ENCODE measurements at regions not wholly inside any gene's neighbourhood (a gene's known extent, or its start where the extent isn't known, plus 50 kb on each side); places are given as distances from the start of the nearest gene placed in this dataset.

DNA sequence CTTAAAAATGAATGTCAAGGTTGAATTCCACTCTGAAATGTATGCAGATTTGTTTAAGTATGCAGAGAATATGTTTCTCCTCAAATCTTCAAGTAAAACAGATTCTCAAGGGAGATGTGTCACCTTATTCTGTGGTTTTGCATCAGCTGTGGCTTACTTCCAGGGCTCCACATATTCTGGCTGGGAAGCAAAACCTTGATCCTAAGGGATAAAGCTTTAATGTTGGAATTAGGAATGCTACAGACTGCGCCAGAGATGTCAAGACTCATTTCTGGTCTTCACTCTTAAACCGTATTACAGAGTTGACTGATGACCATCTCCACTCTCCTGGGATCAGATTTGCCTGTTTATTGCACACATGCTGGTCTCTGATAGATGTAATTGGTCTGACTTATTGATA lies 143.9 kb upstream of the DIPK2B start:
- TF ChIP-seq ZFX (CRISPR knock-in tag; IDR thresholded peaks at IDR 0.05; ENCODE audit: low read depth) (no peak), MAF1 (CRISPR knock-in tag; IDR thresholded peaks at IDR 0.05; ENCODE audit: borderline replicate concordance) (no peak), ZNF44 (CRISPR knock-in tag; IDR thresholded peaks at IDR 0.05) (no peak), ZNF747 (CRISPR knock-in tag; IDR thresholded peaks at IDR 0.05; ENCODE audit: borderline replicate concordance) (no peak), PHF21A (CRISPR knock-in tag; IDR thresholded peaks at IDR 0.05) (no peak), RFX3 (CRISPR knock-in tag; IDR thresholded peaks at IDR 0.05) (no peak), CHCHD3 (CRISPR knock-in tag; IDR thresholded peaks at IDR 0.05) (no peak), FOXK2 (IDR thresholded peaks at IDR 0.05) (no peak), SP2 (CRISPR knock-in tag; IDR thresholded peaks at IDR 0.05) (no peak), RBM39 (IDR thresholded peaks at IDR 0.05; ENCODE audit: low read depth, low read length, poor library complexity, severe bottlenecking) (no peak), POLR2AphosphoS5 (IDR thresholded peaks at IDR 0.05; ENCODE audit: low read depth, low read length) (no peak)
- TF ChIP-seq, protein P1, sequence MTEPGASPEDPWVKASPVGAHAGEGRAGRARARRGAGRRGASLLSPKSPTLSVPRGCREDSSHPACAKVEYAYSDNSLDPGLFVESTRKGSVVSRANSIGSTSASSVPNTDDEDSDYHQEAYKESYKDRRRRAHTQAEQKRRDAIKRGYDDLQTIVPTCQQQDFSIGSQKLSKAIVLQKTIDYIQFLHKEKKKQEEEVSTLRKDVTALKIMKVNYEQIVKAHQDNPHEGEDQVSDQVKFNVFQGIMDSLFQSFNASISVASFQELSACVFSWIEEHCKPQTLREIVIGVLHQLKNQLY (CRISPR knock-in tag; IDR thresholded peaks at IDR 0.05): no peak
- TF ChIP-seq, protein P2, sequence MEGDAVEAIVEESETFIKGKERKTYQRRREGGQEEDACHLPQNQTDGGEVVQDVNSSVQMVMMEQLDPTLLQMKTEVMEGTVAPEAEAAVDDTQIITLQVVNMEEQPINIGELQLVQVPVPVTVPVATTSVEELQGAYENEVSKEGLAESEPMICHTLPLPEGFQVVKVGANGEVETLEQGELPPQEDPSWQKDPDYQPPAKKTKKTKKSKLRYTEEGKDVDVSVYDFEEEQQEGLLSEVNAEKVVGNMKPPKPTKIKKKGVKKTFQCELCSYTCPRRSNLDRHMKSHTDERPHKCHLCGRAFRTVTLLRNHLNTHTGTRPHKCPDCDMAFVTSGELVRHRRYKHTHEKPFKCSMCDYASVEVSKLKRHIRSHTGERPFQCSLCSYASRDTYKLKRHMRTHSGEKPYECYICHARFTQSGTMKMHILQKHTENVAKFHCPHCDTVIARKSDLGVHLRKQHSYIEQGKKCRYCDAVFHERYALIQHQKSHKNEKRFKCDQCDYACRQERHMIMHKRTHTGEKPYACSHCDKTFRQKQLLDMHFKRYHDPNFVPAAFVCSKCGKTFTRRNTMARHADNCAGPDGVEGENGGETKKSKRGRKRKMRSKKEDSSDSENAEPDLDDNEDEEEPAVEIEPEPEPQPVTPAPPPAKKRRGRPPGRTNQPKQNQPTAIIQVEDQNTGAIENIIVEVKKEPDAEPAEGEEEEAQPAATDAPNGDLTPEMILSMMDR (CRISPR knock-in tag; IDR thresholded peaks at IDR 0.05): no peak
